OCI-LY7 (cell line): ENCODE measurements at regions not wholly inside any gene's neighbourhood (a gene's known extent, or its start where the extent isn't known, plus 50 kb on each side); places are given as distances from the start of the nearest gene placed in this dataset.

ENCODE experiments used
- BruUV-seq: library from RNA; stranded (reverse); fragments of 400-500 nt; replicated peaks from 2 replicates; lab custom pipeline; 2021; lab: Mats Ljungman, UMichigan
- CTCF ChIA-PET: fragments of 300-600 bp; sonication (Branson Sonifier 250); formaldehyde crosslinking; loops from one replicate; lab custom pipeline; 2022; ENCODE audit warnings: antibody characterized with exemption; ENCODE audit not compliant: unreplicated experiment; lab: Charles Lee
- POLR2A ChIA-PET: fragments of 300-600 bp; sonication (Branson Sonifier 250); formaldehyde crosslinking; loops from one replicate; lab custom pipeline; 2022; ENCODE audit warnings: antibody characterized with exemption; lab: Charles Lee
- DNase-seq: peaks from one replicate; pipeline ENCODE4 v3.0.0-alpha.2; 2015; ENCODE audit warnings: low spot score
- H2AFZ ChIP-seq: fragments of 200-600 bp; sonication (generic), shearing (Covaris generic); 2 replicates; pipeline ENCODE4 v1.6.1; 2014; ENCODE audit warnings: mild to moderate bottlenecking, antibody characterized with exemption, low read length, moderate library complexity
- H3K27ac ChIP-seq: fragments of 200-600 bp; sonication (generic); 2 replicates; pipeline ENCODE4 v1.5.1; 2014; ENCODE audit warnings: mixed run types, low read depth, mild to moderate bottlenecking, moderate library complexity, low read length, inconsistent platforms; ENCODE audit not compliant: poor library complexity, severe bottlenecking
- H3K36me3 ChIP-seq: fragments of 200-600 bp; sonication (generic); 2 replicates; pipeline ENCODE4 v1.6.1; 2014; ENCODE audit warnings: mild to moderate bottlenecking, antibody characterized with exemption, low read length, moderate library complexity, mixed read lengths; ENCODE audit not compliant: insufficient read depth
- H3K4me1 ChIP-seq: fragments of 200-600 bp; sonication (generic); 2 replicates; pipeline ENCODE4 v1.5.1; 2014; ENCODE audit warnings: mild to moderate bottlenecking, low read length; ENCODE audit not compliant: insufficient read depth, poor library complexity, severe bottlenecking
- H3K4me2 ChIP-seq: fragments of 200-600 bp; sonication (generic); 2 replicates; pipeline ENCODE4 v1.6.1; 2014; ENCODE audit warnings: mild to moderate bottlenecking, low read length
- H3K4me3 ChIP-seq: fragments of 200-600 bp; sonication (generic); 2 replicates; pipeline ENCODE4 v1.5.1; 2014; ENCODE audit warnings: mild to moderate bottlenecking, low read depth, low read length; ENCODE audit not compliant: poor library complexity, severe bottlenecking
- H3K79me2 ChIP-seq: fragments of 200-600 bp; sonication (generic); 2 replicates; pipeline ENCODE4 v1.6.1; 2016; ENCODE audit warnings: low read depth, mild to moderate bottlenecking, low read length, moderate library complexity, mixed read lengths; ENCODE audit not compliant: insufficient read depth
- H3K9me2 ChIP-seq: fragments of 200-600 bp; sonication (generic); 2 replicates; pipeline ENCODE4 v1.6.1; 2016; ENCODE audit warnings: mild to moderate bottlenecking, low read length, mixed read lengths; ENCODE audit not compliant: insufficient read depth
- H3K9me3 ChIP-seq: fragments of 200-600 bp; sonication (generic); 2 replicates; pipeline ENCODE4 v1.6.1; 2014; ENCODE audit warnings: mild to moderate bottlenecking, mixed run types, low read length, mixed read lengths
- H4K20me1 ChIP-seq: fragments of 200-600 bp; sonication (generic); 2 replicates; pipeline ENCODE4 v1.6.1; 2014; ENCODE audit warnings: mild to moderate bottlenecking, antibody characterized with exemption, low read length, moderate library complexity, mixed read lengths; ENCODE audit not compliant: insufficient read depth
- CTCF ChIP-seq: fragments of 200-600 bp; sonication (generic); conservative IDR thresholded peaks from 2 replicates; pipeline ENCODE4 v1.5.1; 2014; ENCODE audit warnings: mild to moderate bottlenecking, antibody characterized with exemption, low read length, moderate library complexity, mixed read lengths
- EZH2phosphoT487 ChIP-seq: fragments of 200-600 bp; sonication (generic); IDR thresholded peaks from 2 replicates; pipeline ENCODE4 v1.6.1; 2018; ENCODE audit warnings: low read depth, borderline replicate concordance, mild to moderate bottlenecking, mixed run types, antibody characterized with exemption, low read length, moderate library complexity, mixed read lengths
- intact Hi-C: fragments of 100-400 bp; cut with micrococcal nuclease; formaldehyde crosslinking; loops from one replicate; pipeline ENCODE4 v1.10.0; 2022; ENCODE audit not compliant: unreplicated experiment

GRCh38 chr3:177792311-177793030 is 595.2 kb upstream of the TBL1XR1 start:
- BruUV-seq, result no TSS peak

GRCh38 chr3:177793451-177793850 is 596.2 kb upstream of the TBL1XR1 start:
- Histone ChIP-seq H3K27ac (no peak overlapping the region), H3K79me2 (no peaks in the 10 kb centered on the region), H3K9me2 (no peaks in the 10 kb centered on the region; the same call in 1 of the 2 replicates), H3K36me3 (no peaks in the 10 kb centered on the region), H3K4me1 (no peaks in the 10 kb centered on the region), H2AFZ (no peak overlapping the region), H4K20me1 (no peaks in the 10 kb centered on the region), H3K9me3 (no peaks in the 10 kb centered on the region), H3K4me2 (no peak overlapping the region), H3K4me3 (no peak overlapping the region)
- TF ChIP-seq EZH2phosphoT487 (no peak), CTCF (no peak)
- DNase-seq, result no peak
- intact Hi-C loops, result no loop called here
- no TSS peak for BruUV-seq
- ChIA-PET CTCF (no interaction called here), POLR2A (no interaction called here)

More at GRCh38 chr3:177792311-177793030, 595.2 kb upstream of the TBL1XR1 start:
- Histone ChIP-seq H4K20me1 (no peaks in the 10 kb centered on the region), H3K36me3 (no peaks in the 10 kb centered on the region), H3K4me2 (no peak overlapping the region), H3K79me2 (no peaks in the 10 kb centered on the region), H3K4me3 (no peak overlapping the region), H3K9me3 (no peaks in the 10 kb centered on the region), H3K27ac (no peak overlapping the region), H3K4me1 (no peaks in the 10 kb centered on the region), H2AFZ (no peak overlapping the region), H3K9me2 (no peaks in the 10 kb centered on the region; the same call in 1 of the 2 replicates)
- CTCF ChIA-PET, result no interaction called here
- no peak for DNase-seq
- POLR2A ChIA-PET, result no interaction called here
- intact Hi-C loops, result no loop called here
- no peak for TF ChIP-seq EZH2phosphoT487
- TF ChIP-seq CTCF, result no peak

GRCh38 chr3:177795216-177795615 is 597.9 kb upstream of the TBL1XR1 start:
- intact Hi-C loops, result no loop called here
- Histone ChIP-seq H3K36me3 (no peaks in the 10 kb centered on the region), H3K79me2 (no peaks in the 10 kb centered on the region), H3K9me2 (no peaks in the 10 kb centered on the region; the same call in 1 of the 2 replicates), H3K4me2 (no peak overlapping the region), H3K4me3 (no peak overlapping the region), H3K9me3 (no peaks in the 10 kb centered on the region), H2AFZ (no peak overlapping the region), H4K20me1 (no peaks in the 10 kb centered on the region), H3K4me1 (no peaks in the 10 kb centered on the region), H3K27ac (no peak overlapping the region)
- no peak for DNase-seq
- ChIA-PET CTCF (no interaction called here), POLR2A (interaction anchor here (0.6 kb wide), 1 partner anchor 13 kb away, joined by 3 read pairs; no protein-coding TSS in a partner anchor)
- no TSS peak for BruUV-seq
- no peak for TF ChIP-seq EZH2phosphoT487
- TF ChIP-seq CTCF, result no peak
